A673 (cell line): ENCODE measurements at regions not wholly inside any gene's neighbourhood (a gene's known extent, or its start where the extent isn't known, plus 50 kb on each side); places are given as distances from the start of the nearest gene placed in this dataset.

Experiments
- EZH2 ChIP-seq: fragments of 200-600 bp; sonication (generic); IDR thresholded peaks from 2 replicates; pipeline ENCODE4 v1.6.1; 2017; ENCODE audit warnings: borderline replicate concordance, low read depth, mild to moderate bottlenecking, mixed read lengths, antibody characterized with exemption, low read length; ENCODE audit not compliant: poor library complexity, severe bottlenecking
- TF ChIP-seq, protein P1 (sequence below): fragments of 300-800, 200-600 bp; sonication (generic); conservative IDR thresholded peaks from 2 replicates; pipeline ENCODE4 v1.5.1; 2017; ENCODE audit warnings: low read depth, mild to moderate bottlenecking, antibody characterized with exemption, low read length, moderate library complexity, mixed read lengths

DNA sequence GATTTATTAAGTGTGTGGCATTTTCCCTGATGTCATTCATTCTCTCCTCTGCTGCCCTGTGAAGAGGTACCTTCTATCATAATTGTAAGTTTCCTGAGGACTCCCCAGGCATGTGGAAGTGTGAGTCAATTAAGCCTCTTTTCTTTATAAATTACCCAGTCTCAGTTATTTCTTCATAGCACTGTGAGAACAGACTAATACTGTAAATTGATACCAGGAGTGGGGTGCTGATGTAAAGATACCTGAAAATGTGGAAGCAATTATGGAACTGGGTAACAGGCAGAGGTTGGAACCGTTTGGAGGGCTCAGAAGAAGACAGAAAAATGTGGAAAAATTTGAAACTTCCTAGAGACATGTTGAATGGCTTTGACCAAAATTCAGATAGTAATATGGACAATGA is 711.8 kb upstream of the GRM3 start:
- TF ChIP-seq, protein P1, sequence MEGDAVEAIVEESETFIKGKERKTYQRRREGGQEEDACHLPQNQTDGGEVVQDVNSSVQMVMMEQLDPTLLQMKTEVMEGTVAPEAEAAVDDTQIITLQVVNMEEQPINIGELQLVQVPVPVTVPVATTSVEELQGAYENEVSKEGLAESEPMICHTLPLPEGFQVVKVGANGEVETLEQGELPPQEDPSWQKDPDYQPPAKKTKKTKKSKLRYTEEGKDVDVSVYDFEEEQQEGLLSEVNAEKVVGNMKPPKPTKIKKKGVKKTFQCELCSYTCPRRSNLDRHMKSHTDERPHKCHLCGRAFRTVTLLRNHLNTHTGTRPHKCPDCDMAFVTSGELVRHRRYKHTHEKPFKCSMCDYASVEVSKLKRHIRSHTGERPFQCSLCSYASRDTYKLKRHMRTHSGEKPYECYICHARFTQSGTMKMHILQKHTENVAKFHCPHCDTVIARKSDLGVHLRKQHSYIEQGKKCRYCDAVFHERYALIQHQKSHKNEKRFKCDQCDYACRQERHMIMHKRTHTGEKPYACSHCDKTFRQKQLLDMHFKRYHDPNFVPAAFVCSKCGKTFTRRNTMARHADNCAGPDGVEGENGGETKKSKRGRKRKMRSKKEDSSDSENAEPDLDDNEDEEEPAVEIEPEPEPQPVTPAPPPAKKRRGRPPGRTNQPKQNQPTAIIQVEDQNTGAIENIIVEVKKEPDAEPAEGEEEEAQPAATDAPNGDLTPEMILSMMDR: no peak
- TF ChIP-seq EZH2: no peak
